ENCODE measurements at regions not wholly inside any gene's neighbourhood (a gene's known extent, or its start where the extent isn't known, plus 50 kb on each side); places are given as distances from the start of the nearest gene placed in this dataset.
A peak's percentile ranks its signal among the peaks of the same experiment; 100 is the strongest.

DNA sequence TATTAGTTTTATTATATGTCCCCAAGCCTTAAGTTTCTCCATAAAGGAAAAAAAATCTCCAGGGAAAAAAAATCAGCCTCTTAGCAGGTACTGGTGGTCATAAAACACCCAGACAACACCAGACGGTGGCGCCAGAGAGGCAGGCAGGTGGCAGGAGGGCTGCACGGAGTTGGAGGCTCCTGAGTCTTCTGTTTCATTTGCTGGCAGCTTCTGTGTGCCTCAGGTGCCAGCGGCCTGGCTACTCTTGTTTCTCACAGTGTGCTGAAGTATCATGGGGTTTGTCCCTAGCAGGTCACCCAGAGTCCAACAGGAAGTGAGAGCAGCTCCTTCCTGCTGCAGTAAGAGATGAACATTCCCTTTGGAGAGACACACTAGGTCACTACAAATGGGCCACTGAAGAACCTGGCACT lies 123.3 kb upstream of the GADD45A start:
- DNase-seq, result peak; percentile 14 to 68

DNA sequence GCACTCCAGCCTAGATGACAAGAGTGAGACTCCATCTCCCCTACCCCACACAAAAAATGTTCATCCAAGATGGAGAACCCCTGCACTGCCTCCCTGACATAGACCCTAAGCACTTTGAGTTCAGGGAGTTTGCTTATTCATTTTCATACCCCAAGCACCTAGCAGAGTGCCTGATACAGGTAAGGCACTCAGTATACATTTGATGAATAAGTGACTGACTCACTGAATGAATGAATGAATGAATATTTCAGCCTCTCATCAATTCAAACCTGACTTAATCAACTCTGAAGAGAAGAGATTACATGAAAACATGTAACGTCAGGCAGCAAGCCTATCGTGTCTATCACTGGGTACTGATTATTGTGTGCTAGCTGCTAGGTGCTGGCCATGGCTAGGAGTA lies 121.3 kb upstream of the GADD45A start:
- no peak for DNase-seq

DNA sequence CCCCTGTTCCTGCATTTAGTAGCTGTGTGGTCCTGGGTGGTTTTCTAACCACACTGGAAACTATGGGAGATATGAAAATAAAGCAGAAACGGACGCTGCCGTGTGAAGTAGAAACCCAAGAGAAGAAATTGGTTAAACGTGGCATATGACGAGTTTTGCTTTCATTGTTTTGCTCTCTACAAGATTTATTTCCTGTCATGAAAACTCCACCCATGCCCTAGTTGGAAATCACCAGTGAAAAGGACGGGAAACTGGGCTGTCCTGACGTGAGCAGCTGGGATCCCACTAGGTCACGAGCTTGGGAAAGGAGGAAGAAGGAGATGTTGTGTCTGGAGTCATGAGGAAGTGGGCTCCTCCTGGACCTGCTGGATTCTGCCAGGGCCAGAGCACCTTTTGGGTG lies 120.8 kb upstream of the GADD45A start:
- DNase-seq, result no peak

DNA sequence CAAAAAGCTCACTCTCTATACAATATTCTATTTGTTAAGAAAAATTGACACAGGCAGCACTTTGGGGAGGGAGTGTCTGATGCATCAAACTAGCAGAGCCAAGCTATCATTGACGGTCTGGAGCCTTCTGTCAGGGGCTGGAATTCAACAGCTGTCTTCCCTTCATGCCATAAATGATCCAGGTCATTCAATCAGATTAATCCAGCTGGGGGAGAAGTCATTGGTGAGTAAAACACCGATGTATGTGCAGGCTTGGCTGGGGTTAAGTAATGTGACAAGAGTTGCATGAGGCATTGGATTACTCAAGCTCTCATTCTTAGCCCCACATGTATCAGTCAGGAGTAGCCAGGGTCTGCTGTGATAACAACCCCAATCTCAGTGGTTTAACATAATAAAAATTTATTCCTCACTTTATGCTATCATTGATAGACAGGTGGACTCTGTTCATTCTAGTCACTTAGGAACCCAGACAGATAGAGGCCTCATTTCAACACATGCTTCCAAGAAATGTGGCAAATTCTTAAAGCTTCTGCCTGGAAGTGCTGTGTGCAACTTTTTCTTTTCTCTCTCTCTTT lies 118.1 kb upstream of the GADD45A start:
- no peak for DNase-seq

DNA sequence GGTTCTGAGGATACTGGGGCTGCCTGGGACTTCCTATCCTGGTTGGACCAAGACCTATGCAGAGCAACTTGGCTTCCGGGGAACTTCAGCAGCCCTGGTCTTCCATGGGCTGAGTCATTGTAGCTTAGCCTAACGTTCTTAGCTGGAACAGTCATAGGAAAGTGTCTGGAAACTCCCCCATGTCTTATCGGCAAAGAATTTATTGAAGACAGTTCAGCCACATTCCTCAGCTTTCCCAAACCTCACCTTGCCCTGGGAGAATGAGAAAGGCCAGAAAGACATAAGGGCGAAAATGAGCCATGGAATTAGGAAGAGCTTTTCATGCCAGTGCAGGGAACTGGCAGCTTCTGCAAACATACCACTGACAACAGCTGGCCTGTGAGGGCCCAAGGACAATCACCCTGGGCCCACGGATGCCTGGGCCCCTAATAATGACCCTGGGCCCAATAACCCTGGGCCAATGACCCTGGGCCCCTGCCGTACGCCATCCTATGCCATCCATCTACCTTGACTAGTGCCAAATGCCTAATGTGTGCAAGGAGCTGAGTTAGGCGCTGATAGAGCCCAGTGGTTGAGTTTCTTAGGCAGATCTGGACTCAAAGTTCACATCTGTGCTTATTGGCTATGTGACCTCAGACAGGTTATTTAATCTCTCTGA lies 114.4 kb upstream of the GADD45A start:
- no peak for DNase-seq

DNA sequence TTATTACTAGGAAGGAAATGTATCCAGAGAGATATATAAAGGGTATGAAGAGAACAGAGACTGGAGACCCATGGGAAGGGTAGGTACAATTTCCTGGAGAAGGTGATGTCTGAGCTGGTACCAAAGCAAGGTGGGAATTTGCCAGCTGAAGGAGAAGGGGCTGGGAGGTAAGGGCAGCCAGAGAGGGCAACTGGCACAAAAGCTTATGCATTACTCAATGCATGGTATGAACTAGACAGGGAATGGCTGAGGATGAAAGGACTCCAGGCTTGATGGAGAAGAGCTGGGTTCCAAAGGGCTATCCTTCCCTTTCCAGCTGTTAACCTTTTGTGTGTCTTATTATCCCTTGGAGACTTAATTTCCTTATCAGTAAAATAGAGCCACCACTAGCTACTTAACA lies 113.6 kb upstream of the GADD45A start:
- DNase-seq, result no peak

DNA sequence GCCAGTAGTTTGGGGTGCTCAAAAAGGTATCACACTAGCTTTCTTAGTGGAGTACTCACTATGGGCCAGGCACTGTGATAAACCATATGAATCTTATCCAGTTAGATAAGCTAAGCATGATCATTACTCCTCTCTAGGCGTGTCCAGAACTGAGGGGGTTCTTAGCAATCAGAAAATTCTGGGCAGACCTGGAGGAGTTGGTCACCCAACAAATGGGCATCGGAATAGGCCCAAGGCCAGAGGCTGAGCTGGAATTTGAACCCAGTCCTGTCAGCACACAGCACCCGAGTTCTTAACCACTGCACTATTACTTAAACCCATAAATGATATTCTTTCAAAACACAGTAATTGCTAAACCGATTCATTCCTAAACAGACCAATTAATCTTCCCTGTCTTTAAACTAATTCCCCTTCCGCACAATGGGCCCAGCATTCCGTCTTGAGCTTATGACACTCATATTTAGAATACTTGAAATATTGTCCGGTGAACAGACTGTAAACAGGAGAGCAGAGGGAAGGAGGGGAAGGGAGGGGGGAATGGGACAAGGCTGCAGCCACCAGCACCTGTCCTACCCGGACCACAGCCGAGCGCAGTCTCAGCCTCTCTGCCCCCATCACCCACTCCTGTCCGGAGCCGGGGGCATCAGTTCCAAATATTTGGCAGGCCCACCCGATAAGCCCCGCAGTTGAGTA lies 113.0 kb upstream of the GADD45A start:
- no peak for DNase-seq

DNA sequence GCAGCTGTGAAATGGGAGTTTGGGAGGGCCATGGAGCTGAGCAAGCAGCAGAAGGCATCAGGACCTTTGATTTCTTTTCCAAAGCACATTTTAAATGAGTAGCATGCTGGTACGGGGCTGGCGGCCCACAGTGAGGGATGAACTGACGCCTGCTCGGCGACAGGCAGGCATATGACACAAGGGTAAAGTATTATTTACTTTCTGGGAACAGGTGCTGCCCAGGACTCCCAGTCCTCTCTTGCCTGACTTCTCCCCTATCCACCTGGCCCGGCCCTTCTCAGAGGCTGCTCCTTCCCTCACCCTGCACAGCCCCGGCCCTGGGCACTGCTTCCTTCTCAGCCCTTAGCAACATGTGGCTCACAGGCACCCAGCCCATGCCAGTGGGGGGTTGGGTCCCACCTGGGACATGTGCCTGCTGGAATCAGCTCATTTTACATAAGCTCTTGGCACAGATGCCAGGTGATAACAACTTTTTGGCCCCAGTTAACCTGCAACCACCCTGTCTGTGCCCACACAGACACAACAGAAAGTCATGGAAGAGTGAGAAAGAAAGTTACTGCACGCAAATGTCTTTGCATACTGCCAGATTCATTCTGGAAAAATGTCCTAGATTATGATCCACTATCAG lies 112.3 kb upstream of the GADD45A start:
- no peak for DNase-seq

DNA sequence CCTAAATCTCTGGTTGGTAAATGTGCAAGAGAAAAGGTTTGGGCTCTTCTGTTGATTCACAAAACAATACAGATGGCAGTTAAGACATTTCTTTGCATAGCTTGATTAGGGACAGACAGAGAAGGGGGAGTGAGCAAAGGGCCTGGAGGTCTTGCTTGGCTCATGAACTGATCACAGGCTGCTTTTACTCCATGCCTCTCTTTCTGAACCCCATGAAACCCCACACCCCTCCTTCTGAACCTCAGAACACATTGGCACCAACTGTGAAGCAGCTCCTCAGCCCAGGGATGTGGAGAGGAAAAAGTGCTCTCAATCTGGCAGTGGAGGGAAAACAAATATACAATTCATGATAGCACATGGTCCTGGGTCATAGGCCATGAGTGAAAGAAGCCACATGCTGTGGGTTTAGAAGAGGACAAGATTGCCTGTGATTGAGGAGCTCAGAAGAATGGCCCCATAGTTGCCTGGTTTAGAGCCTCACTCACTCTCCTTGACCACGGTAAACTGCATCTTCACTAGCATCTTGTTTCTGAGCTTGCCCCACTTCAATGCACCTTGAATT lies 111.6 kb upstream of the GADD45A start:
- no peak for DNase-seq

DNA sequence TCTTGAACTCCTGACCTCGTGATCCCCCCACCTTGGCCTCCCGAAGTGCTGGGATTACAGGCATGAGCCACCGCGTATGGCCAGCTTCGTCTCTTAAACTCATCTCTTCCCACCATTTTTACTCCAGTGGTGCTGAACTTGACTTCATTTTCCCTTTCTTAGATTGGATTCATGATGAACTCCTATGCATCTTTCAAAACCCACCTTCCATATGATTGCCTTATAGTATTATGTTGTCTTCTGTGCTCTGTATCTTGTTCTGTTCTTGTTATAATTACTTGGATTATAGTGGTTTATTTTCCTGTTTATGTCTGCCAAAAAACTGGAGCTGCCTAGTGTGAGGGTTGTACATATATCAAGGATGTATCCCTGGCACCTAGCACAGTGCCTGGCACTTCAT lies 110.8 kb upstream of the GADD45A start:
- no peak for DNase-seq

DNA sequence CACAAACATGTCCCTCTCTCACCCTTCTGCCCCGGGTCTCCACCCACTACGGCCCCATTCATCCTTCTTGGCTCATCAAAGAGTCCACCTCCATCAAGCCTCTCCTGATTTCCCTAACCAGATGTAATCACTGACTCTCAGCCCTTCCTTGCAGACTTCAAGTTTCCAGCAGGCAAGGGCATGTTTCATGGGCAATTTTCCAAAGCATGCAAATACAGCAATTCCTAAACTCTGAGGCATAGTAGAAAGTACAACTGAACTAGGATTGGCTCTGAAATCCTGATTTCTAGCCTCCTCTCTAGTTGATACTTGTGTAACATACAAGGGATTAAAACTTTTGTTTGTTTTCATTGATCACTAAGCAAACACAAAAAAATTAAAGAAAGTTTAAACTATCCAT lies 109.1 kb upstream of the GADD45A start:
- DNase-seq, result no peak

DNA sequence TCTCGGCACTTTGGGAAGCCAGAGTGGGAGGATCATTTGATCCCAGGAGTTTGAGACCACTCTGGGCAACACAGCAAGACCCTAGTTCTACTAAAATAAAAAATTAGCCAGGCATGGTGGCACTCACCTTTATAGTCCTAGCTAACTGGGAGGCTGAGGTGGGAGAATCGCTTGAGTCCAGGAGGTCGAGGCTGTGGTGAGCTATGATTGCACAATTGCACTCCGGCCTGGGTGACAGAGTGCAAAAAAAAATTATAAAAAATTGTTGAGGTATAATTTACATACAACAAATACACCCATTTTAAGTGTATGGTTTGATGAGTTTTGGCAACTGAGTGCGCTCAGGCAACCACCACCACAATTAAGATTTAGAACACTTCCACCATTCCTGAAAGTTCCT lies 108.5 kb upstream of the GADD45A start:
- DNase-seq, result no peak

DNA sequence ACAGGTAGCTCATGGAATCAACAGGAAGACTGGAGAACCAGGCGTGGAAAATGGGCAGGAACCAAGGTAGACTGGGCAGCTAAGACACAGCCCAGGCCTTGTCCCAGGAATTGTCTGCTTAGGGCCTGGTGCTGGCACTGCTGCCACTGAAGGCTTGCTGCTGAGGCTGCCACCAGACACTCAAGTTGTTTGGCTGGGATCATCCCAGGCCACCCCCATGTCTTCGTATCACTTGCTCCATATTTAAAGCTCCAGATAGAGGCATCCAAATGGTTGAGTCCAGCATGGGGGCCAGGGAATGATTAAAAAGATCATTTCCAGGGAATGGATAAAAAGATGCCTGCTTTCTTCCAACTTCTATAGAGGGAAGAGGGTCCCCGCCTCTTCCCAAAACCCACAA lies 107.4 kb upstream of the GADD45A start:
- DNase-seq, result no peak

DNA sequence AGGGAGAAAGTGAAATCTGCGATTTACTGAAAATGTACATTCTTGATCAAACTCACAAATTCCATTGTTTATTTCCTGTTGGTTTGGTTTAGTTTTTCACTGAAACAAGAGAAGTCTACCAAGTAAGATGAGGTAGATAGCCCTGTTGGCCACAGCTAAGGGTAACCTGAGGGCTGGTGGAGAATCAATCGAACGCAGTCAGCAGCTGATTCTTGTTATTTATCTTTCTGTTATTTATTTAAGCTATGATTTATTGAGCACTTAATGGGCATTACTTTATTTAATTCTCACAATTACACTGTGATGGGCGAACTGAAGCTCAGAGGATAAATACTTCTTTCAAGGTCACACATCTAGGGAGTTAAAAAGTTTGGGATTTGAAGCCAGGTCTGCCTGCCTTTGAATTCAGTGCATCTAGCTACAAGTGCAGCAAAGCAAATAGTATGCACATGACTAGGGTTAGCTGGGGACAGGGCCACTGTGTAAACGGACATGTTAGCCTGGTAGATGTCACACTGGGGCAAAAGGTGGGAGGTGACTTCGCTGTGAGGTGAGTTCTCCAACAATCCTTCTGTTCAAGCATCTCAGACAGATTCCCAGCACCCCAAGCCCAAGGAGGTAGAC lies 106.5 kb upstream of the GADD45A start:
- DNase-seq, result no peak

DNA sequence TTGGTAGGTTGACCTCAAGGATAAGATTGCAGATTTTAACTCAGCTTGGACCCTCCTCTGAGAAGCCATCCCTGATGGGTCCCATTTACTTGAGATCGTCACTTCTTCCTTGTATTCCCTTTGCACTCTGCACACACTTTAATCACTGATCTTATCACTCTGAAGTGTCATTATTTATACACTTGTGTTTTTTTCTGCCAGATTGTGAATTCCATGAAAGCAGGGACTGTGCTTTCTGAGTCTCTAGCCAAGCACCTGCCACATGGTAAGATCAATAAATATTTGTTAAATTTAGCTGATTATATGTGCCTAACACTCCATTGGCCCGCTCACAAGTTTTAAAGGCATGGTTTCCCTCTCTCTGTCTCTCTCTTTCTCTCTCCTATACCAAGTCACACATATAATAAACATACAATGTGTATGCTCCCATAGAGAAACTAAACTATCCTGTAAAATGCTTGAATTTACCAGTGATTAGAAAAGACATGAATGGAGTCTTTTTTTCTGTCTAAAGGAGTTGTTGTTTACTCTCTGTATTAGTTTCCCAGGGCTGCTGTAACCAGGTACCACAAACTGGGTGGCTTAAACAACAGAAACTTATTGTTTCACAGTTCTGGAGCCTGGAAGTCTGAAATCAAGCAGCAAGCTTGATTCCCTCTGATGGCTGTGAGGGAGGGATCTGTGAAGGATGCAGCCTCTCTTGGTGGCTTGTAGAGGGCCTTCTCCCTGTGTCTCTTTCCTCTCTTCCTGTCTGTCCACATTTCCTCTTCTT lies 105.2 kb upstream of the GADD45A start:
- DNase-seq, result no peak

DNA sequence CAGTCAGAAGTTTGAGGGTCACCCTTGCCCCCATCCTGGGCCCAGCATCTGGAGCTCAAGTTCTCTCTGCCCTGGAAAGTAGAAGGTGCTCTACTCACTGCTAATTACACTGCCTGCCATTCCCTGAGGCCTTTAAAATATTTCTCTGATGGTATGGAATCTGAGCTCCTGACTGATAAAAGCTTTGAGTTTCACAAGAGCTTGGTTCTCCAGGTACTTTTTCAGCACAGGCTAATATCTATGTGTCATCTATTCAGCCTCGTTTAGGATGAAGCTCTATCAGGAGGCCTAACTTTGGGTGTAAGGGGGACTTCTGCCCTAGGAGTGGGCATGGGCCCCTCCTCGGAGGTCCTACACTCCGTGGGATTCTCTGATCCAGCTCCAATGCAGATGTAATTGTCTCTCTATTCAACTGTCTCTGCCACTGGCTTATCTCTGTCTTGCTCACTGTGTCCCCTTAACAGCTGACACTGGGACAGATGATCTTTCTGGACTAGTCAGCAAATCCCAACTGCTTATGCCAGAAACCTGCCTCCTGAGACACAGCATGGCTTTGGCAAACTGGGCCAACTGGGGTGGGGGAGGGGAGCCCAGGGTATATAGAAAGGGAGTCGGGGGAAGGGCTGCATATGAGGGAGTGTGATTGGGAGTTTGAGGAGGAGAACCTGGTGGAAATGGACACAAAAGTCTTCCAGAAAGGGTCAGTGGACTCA lies 104.2 kb upstream of the GADD45A start:
- DNase-seq, result no peak

DNA sequence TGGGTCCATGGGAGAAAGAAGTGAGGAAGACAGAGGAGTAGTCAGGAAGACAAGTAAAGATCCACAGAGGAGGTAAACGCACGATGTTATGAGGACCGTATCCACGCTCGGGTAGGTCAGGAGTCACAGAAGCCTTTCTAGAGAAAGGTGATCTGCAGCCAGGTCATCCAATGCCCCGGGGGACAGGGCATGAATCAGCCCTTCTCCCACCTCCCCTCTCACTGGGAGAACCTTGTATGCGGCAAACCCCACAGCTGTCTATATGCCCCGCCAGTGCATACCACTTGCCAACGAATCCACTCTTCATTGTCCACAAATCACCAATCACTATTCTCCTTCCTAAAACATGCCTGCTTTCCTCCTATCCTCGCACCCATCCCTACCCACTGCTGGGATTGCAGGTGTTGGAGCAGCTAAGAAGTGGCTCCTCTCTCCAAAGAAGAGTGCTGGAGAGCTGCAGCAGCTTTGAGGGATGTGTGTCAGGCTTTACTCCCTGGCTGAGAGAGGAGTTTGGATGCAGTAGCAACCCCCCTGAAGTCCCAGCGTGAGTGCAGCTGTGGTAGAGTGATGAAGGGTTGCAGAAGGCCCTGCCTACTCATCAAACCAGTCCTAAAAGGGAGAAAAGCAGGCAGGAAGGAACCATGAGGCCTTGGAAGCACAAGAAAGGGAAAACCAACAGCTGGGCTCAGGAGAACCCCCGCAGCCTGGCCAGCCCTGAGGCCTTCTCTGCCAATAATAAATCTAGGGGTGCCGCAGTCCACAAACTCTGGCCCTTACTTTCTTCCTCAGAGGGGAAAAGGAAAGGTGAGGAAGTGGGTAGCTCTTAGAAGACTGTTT lies 102.2 kb upstream of the GADD45A start:
- DNase-seq, result no peak

DNA sequence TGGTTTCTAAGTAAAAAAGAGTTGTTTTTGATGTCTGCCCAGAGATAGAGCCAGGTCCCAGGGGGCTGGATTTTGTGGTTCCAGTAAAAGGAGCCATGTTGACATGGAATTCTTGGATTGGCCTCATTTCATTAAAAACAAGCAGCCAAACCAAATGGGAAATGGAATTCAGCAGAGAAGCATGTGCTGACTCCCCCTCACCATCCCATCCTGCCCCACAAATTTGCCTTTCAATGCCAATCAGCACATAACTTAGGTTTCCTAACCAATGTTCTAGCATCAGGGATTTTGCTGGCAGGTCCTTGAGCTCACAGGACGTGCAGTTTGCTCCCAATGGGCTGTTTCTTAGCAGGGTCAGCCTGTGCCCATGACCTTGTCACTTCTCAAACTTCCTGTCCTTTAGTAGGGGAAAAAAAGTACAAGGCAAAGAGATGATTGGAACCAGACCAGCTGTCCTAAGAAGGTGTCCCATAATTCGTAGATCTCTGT lies 101.5 kb upstream of the GADD45A start:
- DNase-seq, result no peak

DNA sequence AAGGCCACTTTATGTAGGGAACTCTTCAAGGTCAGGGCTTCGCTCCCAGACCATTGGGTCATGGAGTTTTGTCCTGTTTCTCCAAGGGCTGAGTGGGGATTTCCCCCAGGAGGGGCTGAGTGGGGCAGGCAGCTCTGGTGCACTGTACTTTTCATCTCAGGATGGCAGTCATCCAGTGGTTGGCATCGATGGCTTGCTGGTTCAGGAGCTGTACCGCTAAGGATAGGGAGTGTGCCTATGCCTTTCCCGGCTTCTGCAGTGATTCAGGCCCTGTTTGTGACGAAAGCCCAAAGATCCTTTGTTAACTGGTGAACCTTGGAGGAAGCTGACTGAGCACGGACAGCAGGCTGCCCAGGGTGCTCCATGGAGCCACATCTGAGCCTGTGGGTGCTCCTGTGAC lies 100.1 kb upstream of the GADD45A start:
- DNase-seq, result no peak

DNA sequence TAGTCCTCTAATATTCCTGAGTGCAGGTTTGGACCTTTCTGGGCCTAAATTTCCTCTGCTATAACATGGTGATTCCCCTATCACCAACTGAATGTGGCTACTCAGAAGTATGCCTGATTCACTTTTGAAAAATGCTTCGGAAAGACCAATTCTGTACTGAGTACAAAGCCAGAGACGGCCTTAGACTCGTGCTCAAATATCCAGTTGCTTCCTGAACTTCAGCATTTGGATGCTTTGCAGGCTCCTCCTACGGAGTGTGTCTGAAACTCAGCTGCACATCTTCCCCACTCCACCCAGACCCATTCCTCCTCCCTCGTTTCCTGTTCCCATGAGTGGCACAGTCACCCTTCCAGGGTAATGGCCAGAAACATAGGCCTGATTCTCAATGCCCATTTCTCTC lies 98.4 kb upstream of the GADD45A start:
- no peak for DNase-seq

Measured in bone marrow (tissue), 2 donors.